ENCODE measurements at regions not wholly inside any gene's neighbourhood (a gene's known extent, or its start where the extent isn't known, plus 50 kb on each side); places are given as distances from the start of the nearest gene placed in this dataset.

GRCh38 chr4:45368832-45369231 lies 642.5 kb upstream of the GNPDA2 start:
- Histone ChIP-seq H2BK120ac (ENCODE audit: insufficient read depth, low read length, poor library complexity) (no peak overlapping the region), H3K9me3 (ENCODE audit: insufficient read depth, low read depth, low read length) (no peaks in the 10 kb centered on the region), H2BK5ac (ENCODE audit: low read depth, low read length, poor library complexity) (no peak overlapping the region), H3K79me2 (ENCODE audit: control insufficient read depth, insufficient read depth, low read length, poor library complexity) (no peaks in the 10 kb centered on the region), H2BK12ac (ENCODE audit: low read length) (no peak overlapping the region), H3K4ac (ENCODE audit: low read depth, low read length) (no peak overlapping the region), H4K91ac (ENCODE audit: low read depth, low read length) (no peak overlapping the region), H2AK5ac (ENCODE audit: low read length) (no peak overlapping the region), H3K4me2 (ENCODE audit: low read length) (no peak overlapping the region), H3K79me1 (ENCODE audit: low read length) (no peaks in the 10 kb centered on the region), H2AFZ (ENCODE audit: insufficient read depth, low read length, poor library complexity) (no peak overlapping the region), H4K8ac (ENCODE audit: low read depth, low read length) (no peak overlapping the region), H3K14ac (ENCODE audit: low read length) (no peak overlapping the region), H3K27ac (ENCODE audit: low read depth, low read length) (no peak overlapping the region), H4K12ac (ENCODE audit: low read depth, low read length) (no peak overlapping the region), H3K9ac (ENCODE audit: low read length) (no peak overlapping the region), H3K4me3 (ENCODE audit: low read depth, low read length) (no peak overlapping the region), H3K36me3 (ENCODE audit: control insufficient read depth in 1 of 2, insufficient read depth in 2 of 2, low read length in 2 of 2) (no peaks in the 10 kb centered on the region), H3K18ac (ENCODE audit: low read length) (no peak overlapping the region), H3K27me3 (ENCODE audit: insufficient read depth, low read length) (no peaks in the 10 kb centered on the region), H3K4me1 (ENCODE audit: control insufficient read depth in 1 of 2, insufficient read depth in 2 of 2, low read length in 2 of 2) (no peaks in the 10 kb centered on the region), H3K23ac (ENCODE audit: low read length) (no peak overlapping the region)
- WGBS (ENCODE audit: extremely low coverage, insufficient coverage, insufficient read length) = 100% methylated on average over 1 of the region's 1 CpG
- no peak for DNase-seq

GRCh38 chr4:45363931-45364330 lies 637.6 kb upstream of the GNPDA2 start:
- Histone ChIP-seq H3K4me2 (ENCODE audit: low read length) (no peak overlapping the region), H2BK120ac (ENCODE audit: insufficient read depth, low read length, poor library complexity) (no peak overlapping the region), H3K14ac (ENCODE audit: low read length) (no peak overlapping the region), H3K36me3 (ENCODE audit: control insufficient read depth in 1 of 2, insufficient read depth in 2 of 2, low read length in 2 of 2) (no peaks in the 10 kb centered on the region), H3K23ac (ENCODE audit: low read length) (no peak overlapping the region), H3K27ac (ENCODE audit: low read depth, low read length) (no peak overlapping the region), H3K9ac (ENCODE audit: low read length) (no peak overlapping the region), H2AK5ac (ENCODE audit: low read length) (no peak overlapping the region), H3K4ac (ENCODE audit: low read depth, low read length) (no peak overlapping the region), H3K18ac (ENCODE audit: low read length) (no peak overlapping the region), H3K27me3 (ENCODE audit: insufficient read depth, low read length) (no peaks in the 10 kb centered on the region), H2AFZ (ENCODE audit: insufficient read depth, low read length, poor library complexity) (no peak overlapping the region), H2BK12ac (ENCODE audit: low read length) (no peak overlapping the region), H3K9me3 (ENCODE audit: insufficient read depth, low read depth, low read length) (no peaks in the 10 kb centered on the region), H4K91ac (ENCODE audit: low read depth, low read length) (no peak overlapping the region), H3K4me1 (ENCODE audit: control insufficient read depth in 1 of 2, insufficient read depth in 2 of 2, low read length in 2 of 2) (no peaks in the 10 kb centered on the region), H3K79me1 (ENCODE audit: low read length) (no peaks in the 10 kb centered on the region), H3K79me2 (ENCODE audit: control insufficient read depth, insufficient read depth, low read length, poor library complexity) (no peaks in the 10 kb centered on the region), H4K12ac (ENCODE audit: low read depth, low read length) (no peak overlapping the region), H4K8ac (ENCODE audit: low read depth, low read length) (no peak overlapping the region), H3K4me3 (ENCODE audit: low read depth, low read length) (no peak overlapping the region), H2BK5ac (ENCODE audit: low read depth, low read length, poor library complexity) (no peak overlapping the region)
- no peak for DNase-seq
- WGBS (ENCODE audit: extremely low coverage, insufficient coverage, insufficient read length) = no CpG with 5 or more reads among the region's 3 CpGs

- Histone ChIP-seq H3K18ac (ENCODE audit: low read length) (no peak overlapping the region), H2AFZ (ENCODE audit: insufficient read depth, low read length, poor library complexity) (no peak overlapping the region), H2AK5ac (ENCODE audit: low read length) (no peak overlapping the region), H3K4me1 (ENCODE audit: control insufficient read depth in 1 of 2, insufficient read depth in 2 of 2, low read length in 2 of 2) (no peaks in the 10 kb centered on the region), H2BK5ac (ENCODE audit: low read depth, low read length, poor library complexity) (no peak overlapping the region), H2BK12ac (ENCODE audit: low read length) (no peak overlapping the region), H3K23ac (ENCODE audit: low read length) (no peak overlapping the region), H3K4me2 (ENCODE audit: low read length) (no peak overlapping the region), H3K14ac (ENCODE audit: low read length) (no peak overlapping the region), H3K79me1 (ENCODE audit: low read length) (no peaks in the 10 kb centered on the region), H3K9ac (ENCODE audit: low read length) (no peak overlapping the region), H3K27ac (ENCODE audit: low read depth, low read length) (no peak overlapping the region), H3K27me3 (ENCODE audit: insufficient read depth, low read length) (no peaks in the 10 kb centered on the region), H3K36me3 (ENCODE audit: control insufficient read depth in 1 of 2, insufficient read depth in 2 of 2, low read length in 2 of 2) (no peaks in the 10 kb centered on the region), H3K79me2 (ENCODE audit: control insufficient read depth, insufficient read depth, low read length, poor library complexity) (no peaks in the 10 kb centered on the region), H3K9me3 (ENCODE audit: insufficient read depth, low read depth, low read length) (no peaks in the 10 kb centered on the region), H4K91ac (ENCODE audit: low read depth, low read length) (no peak overlapping the region), H4K8ac (ENCODE audit: low read depth, low read length) (no peak overlapping the region), H3K4ac (ENCODE audit: low read depth, low read length) (no peak overlapping the region), H3K4me3 (ENCODE audit: low read depth, low read length) (no peak overlapping the region), H2BK120ac (ENCODE audit: insufficient read depth, low read length, poor library complexity) (no peak overlapping the region), H4K12ac (ENCODE audit: low read depth, low read length) (no peak overlapping the region)
- WGBS (ENCODE audit: extremely low coverage, insufficient coverage, insufficient read length) = no CpG with 5 or more reads among the region's 3 CpGs
- DNase-seq = no peak
Observed at GRCh38 chr4:45358573-45359506, 632.5 kb upstream of the GNPDA2 start.

GRCh38 chr4:45353161-45353560 lies 626.8 kb upstream of the GNPDA2 start:
- Histone ChIP-seq H3K36me3 (ENCODE audit: control insufficient read depth in 1 of 2, insufficient read depth in 2 of 2, low read length in 2 of 2) (no peaks in the 10 kb centered on the region), H2BK5ac (ENCODE audit: low read depth, low read length, poor library complexity) (no peak overlapping the region), H2BK120ac (ENCODE audit: insufficient read depth, low read length, poor library complexity) (no peak overlapping the region), H3K4me2 (ENCODE audit: low read length) (no peak overlapping the region), H3K14ac (ENCODE audit: low read length) (no peak overlapping the region), H3K27ac (ENCODE audit: low read depth, low read length) (no peak overlapping the region), H2AK5ac (ENCODE audit: low read length) (no peak overlapping the region), H3K79me2 (ENCODE audit: control insufficient read depth, insufficient read depth, low read length, poor library complexity) (no peaks in the 10 kb centered on the region), H3K18ac (ENCODE audit: low read length) (no peak overlapping the region), H3K4me1 (ENCODE audit: control insufficient read depth in 1 of 2, insufficient read depth in 2 of 2, low read length in 2 of 2) (no peaks in the 10 kb centered on the region), H4K8ac (ENCODE audit: low read depth, low read length) (no peak overlapping the region), H3K4me3 (ENCODE audit: low read depth, low read length) (no peak overlapping the region), H2BK12ac (ENCODE audit: low read length) (no peak overlapping the region), H3K9me3 (ENCODE audit: insufficient read depth, low read depth, low read length) (no peaks in the 10 kb centered on the region), H3K79me1 (ENCODE audit: low read length) (no peaks in the 10 kb centered on the region), H3K4ac (ENCODE audit: low read depth, low read length) (no peak overlapping the region), H3K27me3 (ENCODE audit: insufficient read depth, low read length) (no peaks in the 10 kb centered on the region), H3K23ac (ENCODE audit: low read length) (no peak overlapping the region), H3K9ac (ENCODE audit: low read length) (no peak overlapping the region), H4K91ac (ENCODE audit: low read depth, low read length) (no peak overlapping the region), H4K12ac (ENCODE audit: low read depth, low read length) (no peak overlapping the region), H2AFZ (ENCODE audit: insufficient read depth, low read length, poor library complexity) (no peak overlapping the region)
- no peak for DNase-seq

Data from trophoblast cell (in vitro differentiated cells and primary cell).